ENCODE measurements at regions not wholly inside any gene's neighbourhood (a gene's known extent, or its start where the extent isn't known, plus 50 kb on each side); places are given as distances from the start of the nearest gene placed in this dataset.

DNA sequence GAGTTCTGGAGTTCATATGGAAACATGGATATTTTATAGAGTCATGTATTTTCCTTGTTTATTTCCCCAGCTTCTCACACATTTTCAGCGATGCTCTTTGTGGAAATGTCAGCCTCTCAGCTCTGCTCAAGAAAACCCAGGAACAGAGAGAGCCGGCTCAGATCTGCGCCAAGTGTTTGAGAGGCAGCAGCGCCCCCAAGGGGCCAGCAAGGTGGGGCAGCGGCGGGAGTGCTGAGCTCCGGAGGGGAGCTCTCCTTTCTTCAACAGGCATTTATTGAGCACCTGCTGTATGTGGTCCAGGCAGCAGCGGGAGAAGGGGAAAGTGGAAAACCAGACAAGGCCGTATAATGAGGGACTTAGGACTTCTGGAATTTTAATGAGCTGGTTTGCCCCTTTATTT, 421.1 kb upstream of the C16orf82 start (continued):
- TF ChIP-seq, protein P1, sequence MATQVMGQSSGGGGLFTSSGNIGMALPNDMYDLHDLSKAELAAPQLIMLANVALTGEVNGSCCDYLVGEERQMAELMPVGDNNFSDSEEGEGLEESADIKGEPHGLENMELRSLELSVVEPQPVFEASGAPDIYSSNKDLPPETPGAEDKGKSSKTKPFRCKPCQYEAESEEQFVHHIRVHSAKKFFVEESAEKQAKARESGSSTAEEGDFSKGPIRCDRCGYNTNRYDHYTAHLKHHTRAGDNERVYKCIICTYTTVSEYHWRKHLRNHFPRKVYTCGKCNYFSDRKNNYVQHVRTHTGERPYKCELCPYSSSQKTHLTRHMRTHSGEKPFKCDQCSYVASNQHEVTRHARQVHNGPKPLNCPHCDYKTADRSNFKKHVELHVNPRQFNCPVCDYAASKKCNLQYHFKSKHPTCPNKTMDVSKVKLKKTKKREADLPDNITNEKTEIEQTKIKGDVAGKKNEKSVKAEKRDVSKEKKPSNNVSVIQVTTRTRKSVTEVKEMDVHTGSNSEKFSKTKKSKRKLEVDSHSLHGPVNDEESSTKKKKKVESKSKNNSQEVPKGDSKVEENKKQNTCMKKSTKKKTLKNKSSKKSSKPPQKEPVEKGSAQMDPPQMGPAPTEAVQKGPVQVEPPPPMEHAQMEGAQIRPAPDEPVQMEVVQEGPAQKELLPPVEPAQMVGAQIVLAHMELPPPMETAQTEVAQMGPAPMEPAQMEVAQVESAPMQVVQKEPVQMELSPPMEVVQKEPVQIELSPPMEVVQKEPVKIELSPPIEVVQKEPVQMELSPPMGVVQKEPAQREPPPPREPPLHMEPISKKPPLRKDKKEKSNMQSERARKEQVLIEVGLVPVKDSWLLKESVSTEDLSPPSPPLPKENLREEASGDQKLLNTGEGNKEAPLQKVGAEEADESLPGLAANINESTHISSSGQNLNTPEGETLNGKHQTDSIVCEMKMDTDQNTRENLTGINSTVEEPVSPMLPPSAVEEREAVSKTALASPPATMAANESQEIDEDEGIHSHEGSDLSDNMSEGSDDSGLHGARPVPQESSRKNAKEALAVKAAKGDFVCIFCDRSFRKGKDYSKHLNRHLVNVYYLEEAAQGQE (IDR thresholded peaks at IDR 0.05; ENCODE audit: borderline replicate concordance), result peak; percentile 41; the same call in 1 of the 2 replicates
- TF ChIP-seq, protein P1 (CRISPR knock-in tag; IDR thresholded peaks at IDR 0.05; ENCODE audit: low read depth), result no peak
- TF ChIP-seq SMC3 (conservative IDR thresholded peaks at IDR 0.05; ENCODE audit: insufficient read depth, low read depth, low read length) (peak; percentile 48; the same call in 1 of the 2 replicates), TAF9B (IDR thresholded peaks at IDR 0.05; ENCODE audit: partially characterized antibody) (no peak), RAD21 (CRISPR knock-in tag; conservative IDR thresholded peaks at IDR 0.05 in 1 of 2, IDR thresholded peaks at IDR 0.05 in 1 of 2) (peak in 1 of 2 experiments; percentile 64; a peak in 3 of 4 replicates), KLF13 (tag; IDR thresholded peaks at IDR 0.05; ENCODE audit: borderline replicate concordance, low read depth) (no peak)
